H1 (cell line): ENCODE measurements at regions not wholly inside any gene's neighbourhood (a gene's known extent, or its start where the extent isn't known, plus 50 kb on each side); places are given as distances from the start of the nearest gene placed in this dataset.

ENCODE experiments used
- CTCF ChIA-PET: fragments of 300-600 bp; sonication (Branson Sonifier 250); formaldehyde crosslinking; loops from one replicate; lab custom pipeline; 2021; ENCODE audit not compliant: partially characterized antibody; lab: Charles Lee
- POLR2A ChIA-PET: fragments of 300-600 bp; sonication (Branson Sonifier 250); formaldehyde crosslinking; loops from one replicate; lab custom pipeline; 2021; ENCODE audit warnings: inconsistent platforms; ENCODE audit not compliant: partially characterized antibody; lab: Charles Lee
- DNase-seq, 2 experiments: peaks; one replicate each; pipeline versions ENCODE4 v3.0.0 to v3.0.0-alpha.2; 2010 to 2022; ENCODE audit warnings: low spot score in 2 of 2, low read depth in 1 of 2, mixed read lengths in 1 of 2
- FAIRE-seq: peaks from 2 replicates; lab custom pipeline; 2011; peaks lifted over from hg19 to GRCh38; lab: Jason Lieb, UNC
- H2AFZ ChIP-seq: 2 replicates; pipeline ENCODE4 v1.8.1; 2012; ENCODE audit warnings: low read length, inconsistent platforms
- H2AK5ac ChIP-seq: 2 replicates; pipeline ENCODE4 v1.6.1; 2013; ENCODE audit warnings: low read depth, low read length
- H2BK120ac ChIP-seq: replicated peaks from 2 replicates; pipeline ENCODE3; 2013; ENCODE audit warnings: low read depth, low read length, inconsistent platforms
- H2BK12ac ChIP-seq: 2 replicates; pipeline ENCODE4 v1.6.1; 2013; ENCODE audit warnings: low read depth, low read length
- H2BK15ac ChIP-seq: 2 replicates; pipeline ENCODE4 v1.6.1; 2013; ENCODE audit warnings: low read length
- H2BK20ac ChIP-seq: 2 replicates; pipeline ENCODE4 v1.6.1; 2013; ENCODE audit warnings: low read length
- H2BK5ac ChIP-seq: 2 replicates; pipeline ENCODE4 v1.6.1; 2013; ENCODE audit warnings: low read depth, low read length
- H3K14ac ChIP-seq: 2 replicates; pipeline ENCODE4 v1.6.1; 2013; ENCODE audit warnings: inconsistent platforms; ENCODE audit not compliant: insufficient read length
- H3K18ac ChIP-seq: 2 replicates; pipeline ENCODE4 v1.6.1; 2013; ENCODE audit warnings: low read length; ENCODE audit errors: extremely low read depth
- H3K23ac ChIP-seq: 2 replicates; pipeline ENCODE4 v1.6.1; 2013; ENCODE audit warnings: inconsistent platforms; ENCODE audit not compliant: insufficient read length
- H3K23me2 ChIP-seq: 2 replicates; pipeline ENCODE4 v1.6.1; 2013; ENCODE audit warnings: low read depth, low read length
- H3K27ac ChIP-seq: 2 replicates; pipeline ENCODE4 v1.6.1; 2011; ENCODE audit warnings: low read depth, low read length, inconsistent platforms
- H3K27me3 ChIP-seq, 4 experiments: replicated peaks in 1 of 4; 1 replicate in 1 of 4; 2 replicates in 3 of 4; pipeline versions ENCODE4 v1.6.1 to v1.8.1; 2011 to 2013; ENCODE audit warnings: low read length in 3 of 4, mild to moderate bottlenecking in 3 of 4, inconsistent platforms in 2 of 4, mixed read lengths in 2 of 4, moderate library complexity in 1 of 4; ENCODE audit not compliant: control insufficient read depth in 3 of 4, insufficient read depth in 3 of 4; ENCODE audit errors: extremely low read depth in 1 of 4
- H3K36me3 ChIP-seq, 4 experiments: 2 replicates each; pipeline versions ENCODE4 v1.6.1 to v1.8.1; 2011 to 2013; ENCODE audit warnings: mild to moderate bottlenecking in 4 of 4, low read length in 3 of 4, moderate library complexity in 2 of 4, control low read depth in 1 of 4, inconsistent platforms in 1 of 4; ENCODE audit not compliant: insufficient read depth in 4 of 4, control insufficient read depth in 2 of 4
- H3K4ac ChIP-seq: replicated peaks from 2 replicates; pipeline ENCODE3; 2013; ENCODE audit warnings: low read length, low read depth, mixed read lengths, inconsistent platforms; ENCODE audit not compliant: insufficient read length
- H3K4me1 ChIP-seq, 4 experiments: replicated peaks in 1 of 4; 1 replicate in 1 of 4; 2 replicates in 3 of 4; pipeline versions ENCODE4 v1.6.1 to v1.8.1; 2011 to 2013; ENCODE audit warnings: low read length in 3 of 4, inconsistent platforms in 2 of 4, mixed read lengths in 1 of 4; ENCODE audit not compliant: insufficient read depth in 4 of 4, control insufficient read depth in 3 of 4
- H3K4me2 ChIP-seq, 2 experiments: 2 replicates each; pipeline versions ENCODE4 v1.6.1 to v1.8.1; 2011 to 2013; ENCODE audit warnings: low read depth in 2 of 2, low read length in 2 of 2, control low read depth in 1 of 2, inconsistent platforms in 1 of 2, mild to moderate bottlenecking in 1 of 2; ENCODE audit not compliant: insufficient read depth in 1 of 2
- H3K4me3 ChIP-seq, 4 experiments: fragments of 200-600, 300-600 bp in 1 of 4; sonication (generic), shearing (Covaris generic), sonication (Bioruptor Twin) in 1 of 4; 2 replicates each; pipeline versions ENCODE4 v1.5.1 to v1.8.1; 2011 to 2016; ENCODE audit warnings: low read length in 4 of 4, low read depth in 3 of 4, control low read depth in 2 of 4, inconsistent platforms in 2 of 4, mild to moderate bottlenecking in 2 of 4, mixed read lengths in 1 of 4, moderate library complexity in 1 of 4; ENCODE audit not compliant: insufficient read depth in 2 of 4; ENCODE audit errors: extremely low read depth in 1 of 4
- H3K56ac ChIP-seq: replicated peaks from 2 replicates; pipeline ENCODE3; 2013; ENCODE audit warnings: low read depth, mild to moderate bottlenecking, mixed read lengths, low read length, inconsistent platforms; ENCODE audit not compliant: insufficient read length
- H3K79me1 ChIP-seq: 2 replicates; pipeline ENCODE4 v1.6.1; 2013; ENCODE audit warnings: low read depth, low read length, control low read depth
- H3K79me2 ChIP-seq, 2 experiments: 2 replicates each; pipeline versions ENCODE4 v1.6.1 to v1.8.1; 2012 to 2013; ENCODE audit warnings: low read length in 2 of 2, mild to moderate bottlenecking in 2 of 2, inconsistent platforms in 1 of 2; ENCODE audit not compliant: insufficient read depth in 2 of 2, control insufficient read depth in 1 of 2
- H3K9ac ChIP-seq, 4 experiments: replicated peaks in 1 of 4; 1 replicate in 1 of 4; 2 replicates in 3 of 4; pipeline versions ENCODE4 v1.6.1 to v1.8.1; 2011 to 2013; ENCODE audit warnings: low read depth in 3 of 4, low read length in 3 of 4, control low read depth in 2 of 4, mild to moderate bottlenecking in 2 of 4, moderate library complexity in 2 of 4, inconsistent platforms in 1 of 4; ENCODE audit errors: extremely low read depth in 1 of 4
- H3K9me3 ChIP-seq, 2 experiments: 2 replicates each; pipeline versions ENCODE4 v1.6.1 to v1.8.1; 2012 to 2013; ENCODE audit warnings: mild to moderate bottlenecking in 2 of 2, moderate library complexity in 2 of 2, control low read depth in 1 of 2, inconsistent platforms in 1 of 2, low read depth in 1 of 2, low read length in 1 of 2, mixed read lengths in 1 of 2; ENCODE audit not compliant: insufficient read depth in 2 of 2
- H4K20me1 ChIP-seq, 2 experiments: replicated peaks in 1 of 2; 2 replicates each; pipeline versions ENCODE3 to v1.8.1; 2011 to 2013; ENCODE audit warnings: inconsistent platforms in 2 of 2, low read length in 2 of 2, mild to moderate bottlenecking in 1 of 2; ENCODE audit not compliant: insufficient read depth in 2 of 2, control insufficient read depth in 1 of 2
- H4K5ac ChIP-seq: 2 replicates; pipeline ENCODE4 v1.6.1; 2013; ENCODE audit warnings: low read length, low read depth, mixed read lengths, inconsistent platforms; ENCODE audit not compliant: insufficient read length
- H4K8ac ChIP-seq: 2 replicates; pipeline ENCODE4 v1.8.0; 2013; ENCODE audit warnings: mild to moderate bottlenecking, moderate library complexity, low read length, inconsistent platforms; ENCODE audit not compliant: insufficient read depth; ENCODE audit errors: extremely low read depth
- H4K91ac ChIP-seq: replicated peaks from 2 replicates; pipeline ENCODE3; 2013; ENCODE audit warnings: low read length, mixed read lengths, inconsistent platforms; ENCODE audit not compliant: insufficient read length
- PHF8 ChIP-seq: fragments of 200-600 bp; sonication (generic); conservative IDR thresholded peaks from 2 replicates; pipeline ENCODE4 v1.7.1; 2012; ENCODE audit warnings: low read depth, mild to moderate bottlenecking, inconsistent platforms, low read length, moderate library complexity
- RAD21 ChIP-seq, 2 experiments: IDR thresholded peaks in 1 of 2; conservative IDR thresholded peaks in 1 of 2; 2 replicates each; pipeline ENCODE4 v1.6.1; 2011; ENCODE audit warnings: low read depth in 2 of 2, low read length in 2 of 2, improper control_type of control experiment in 1 of 2, inconsistent platforms in 1 of 2, mild to moderate bottlenecking in 1 of 2, moderate library complexity in 1 of 2
- WGBS, 2 experiments: shearing (Covaris generic) in 1 of 2; methylation state at CpG; one replicate each; pipeline versions ENCODE4 v1.1.6 to v1.1.7; 2013 to 2015; ENCODE audit warnings: low lambda C conversion rate in 2 of 2, mixed read lengths in 2 of 2, inconsistent platforms in 1 of 2, low coverage in 1 of 2, missing lambda C conversion rate in 1 of 2; ENCODE audit not compliant: insufficient replicate concordance in 2 of 2, insufficient coverage in 1 of 2, insufficient read length in 1 of 2; ENCODE audit errors: extremely low coverage in 1 of 2, missing lambda C conversion rate in 1 of 2; 5-methylcytosine and 5-hydroxymethylcytosine counted together
- TF ChIP-seq, protein P1 (sequence below), 3 experiments: IDR thresholded peaks; 1 replicate in 2 of 3; 2 replicates in 1 of 3; pipeline versions ENCODE4 v1.5.1 to v1.6.1; 2011; ENCODE audit warnings: low read length in 3 of 3, mild to moderate bottlenecking in 3 of 3, inconsistent platforms in 2 of 3, low read depth in 1 of 3, moderate library complexity in 1 of 3; ENCODE audit not compliant: insufficient read depth in 1 of 3; ENCODE audit errors: control extremely low read depth in 1 of 3

- POLR2A ChIA-PET, result no interaction called here
- FAIRE-seq, result peak; percentile 36
Measured at GRCh38 chr3:159616234-159616825, 372.3 kb upstream of the IL12A start.

More at GRCh38 chr3:159616234-159616825, 372.3 kb upstream of the IL12A start:
- H3K79me1 ChIP-seq, result no peaks in the 10 kb centered on the region
- no peak overlapping the region for H2AFZ ChIP-seq
- H3K23ac ChIP-seq, result no peak overlapping the region
- H3K56ac ChIP-seq, result no peak overlapping the region
- no peak overlapping the region for H3K27ac ChIP-seq
- H2BK120ac ChIP-seq, result no peak overlapping the region
- no peaks in the 10 kb centered on the region for H3K36me3 ChIP-seq
- no peaks in the 10 kb centered on the region for H4K20me1 ChIP-seq
- no peak overlapping the region for H2BK15ac ChIP-seq
- no peak overlapping the region for H3K4me2 ChIP-seq
- no peak overlapping the region for H4K5ac ChIP-seq
- H3K4ac ChIP-seq, result no peak overlapping the region
- TF ChIP-seq, protein P1, sequence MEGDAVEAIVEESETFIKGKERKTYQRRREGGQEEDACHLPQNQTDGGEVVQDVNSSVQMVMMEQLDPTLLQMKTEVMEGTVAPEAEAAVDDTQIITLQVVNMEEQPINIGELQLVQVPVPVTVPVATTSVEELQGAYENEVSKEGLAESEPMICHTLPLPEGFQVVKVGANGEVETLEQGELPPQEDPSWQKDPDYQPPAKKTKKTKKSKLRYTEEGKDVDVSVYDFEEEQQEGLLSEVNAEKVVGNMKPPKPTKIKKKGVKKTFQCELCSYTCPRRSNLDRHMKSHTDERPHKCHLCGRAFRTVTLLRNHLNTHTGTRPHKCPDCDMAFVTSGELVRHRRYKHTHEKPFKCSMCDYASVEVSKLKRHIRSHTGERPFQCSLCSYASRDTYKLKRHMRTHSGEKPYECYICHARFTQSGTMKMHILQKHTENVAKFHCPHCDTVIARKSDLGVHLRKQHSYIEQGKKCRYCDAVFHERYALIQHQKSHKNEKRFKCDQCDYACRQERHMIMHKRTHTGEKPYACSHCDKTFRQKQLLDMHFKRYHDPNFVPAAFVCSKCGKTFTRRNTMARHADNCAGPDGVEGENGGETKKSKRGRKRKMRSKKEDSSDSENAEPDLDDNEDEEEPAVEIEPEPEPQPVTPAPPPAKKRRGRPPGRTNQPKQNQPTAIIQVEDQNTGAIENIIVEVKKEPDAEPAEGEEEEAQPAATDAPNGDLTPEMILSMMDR (IDR thresholded peaks at IDR 0.05; ENCODE audit: control extremely low read depth in 1 of 3, insufficient read depth in 1 of 3, low read depth in 1 of 3, low read length in 3 of 3), result peak; percentile 43 to 54 (median 49); a peak in 3 of 4 replicates
- TF ChIP-seq PHF8 (no peak), RAD21 (IDR thresholded peaks at IDR 0.05 in 1 of 2, conservative IDR thresholded peaks at IDR 0.05 in 1 of 2; ENCODE audit: low read depth in 2 of 2, low read length in 2 of 2) (peak; percentile 71 to 72)
- TF ChIP-seq, all 59 proteins: peak for 2
- H3K79me2 ChIP-seq, result no peaks in the 10 kb centered on the region
- H3K4me1 ChIP-seq, result peaks cover 0 to 5% (median 0%) of the 10 kb centered on the region in 4 experiments; a peak in 2 of 7 replicates
- H3K27me3 ChIP-seq, result no peaks in the 10 kb centered on the region
- no peak overlapping the region for H4K91ac ChIP-seq
- no peak overlapping the region for H2BK12ac ChIP-seq
- H3K9me3 ChIP-seq, result no peaks in the 10 kb centered on the region
- H2BK5ac ChIP-seq, result no peak overlapping the region
- CTCF ChIA-PET, result interaction anchor here (0.5 to 3.4 kb wide), 16 partner anchors 9 to 416 kb away, joined by 3 to 44 read pairs (median 4); no protein-coding TSS in a partner anchor
- H3K9ac ChIP-seq, result no peak overlapping the region
- WGBS, 2 experiments, result 61% methylated on average over 7 of the region's 7 CpGs; no CpG with 5 or more reads in 1 of the 2 experiments
- no peak overlapping the region for H3K4me3 ChIP-seq
- no peak overlapping the region for H2BK20ac ChIP-seq
- H3K23me2 ChIP-seq, result no peaks in the 10 kb centered on the region
- H3K18ac ChIP-seq, result no peak overlapping the region
- H4K8ac ChIP-seq, result no peak overlapping the region
- no peak overlapping the region for H3K14ac ChIP-seq
- DNase-seq, result peak in 1 of 2 experiments; percentile 61
- no peak overlapping the region for H2AK5ac ChIP-seq
